Vagina (tissue), 2 donors: ENCODE measurements at regions not wholly inside any gene's neighbourhood (a gene's known extent, or its start where the extent isn't known, plus 50 kb on each side); places are given as distances from the start of the nearest gene placed in this dataset.

Experiments
- CTCF ChIP-seq, 3 experiments: fragments of 450-650 bp in 2 of 3; fragments of 200-600 bp in 1 of 3; sonication (generic) in 1 of 3; IDR thresholded peaks; one replicate each; pipeline ENCODE4 v1.5.1; 2017 to 2019; ENCODE audit warnings: antibody characterized with exemption in 3 of 3, mild to moderate bottlenecking in 2 of 3, moderate library complexity in 2 of 3
- POLR2A ChIP-seq, 2 donors: fragments of 450-650 bp; IDR thresholded peaks; one replicate each; pipeline ENCODE4 v1.6.1; 2017; ENCODE audit warnings: antibody characterized with exemption in 2 of 2, mild to moderate bottlenecking in 2 of 2, moderate library complexity in 2 of 2
- POLR2AphosphoS5 ChIP-seq, 2 donors: sonication (generic); formaldehyde crosslinking; IDR thresholded peaks; one replicate each; pipeline ENCODE4 v1.9.0; 2017; ENCODE audit warnings: antibody characterized with exemption in 2 of 2, mild to moderate bottlenecking in 2 of 2, low read depth in 1 of 2; ENCODE audit not compliant: insufficient read depth in 1 of 2

- no peak for TF ChIP-seq POLR2A (IDR thresholded peaks at IDR 0.05)
- TF ChIP-seq CTCF (IDR thresholded peaks at IDR 0.05), result no peak
- TF ChIP-seq POLR2AphosphoS5 (IDR thresholded peaks at IDR 0.05; ENCODE audit: insufficient read depth in 1 of 2, low read depth in 1 of 2), result no peak
Observed at GRCh38 chr5:136722581-136722980, 357.2 kb upstream of the TRPC7 start.
